ENCODE measurements at regions not wholly inside any gene's neighbourhood (a gene's known extent, or its start where the extent isn't known, plus 50 kb on each side); places are given as distances from the start of the nearest gene placed in this dataset.

DNA sequence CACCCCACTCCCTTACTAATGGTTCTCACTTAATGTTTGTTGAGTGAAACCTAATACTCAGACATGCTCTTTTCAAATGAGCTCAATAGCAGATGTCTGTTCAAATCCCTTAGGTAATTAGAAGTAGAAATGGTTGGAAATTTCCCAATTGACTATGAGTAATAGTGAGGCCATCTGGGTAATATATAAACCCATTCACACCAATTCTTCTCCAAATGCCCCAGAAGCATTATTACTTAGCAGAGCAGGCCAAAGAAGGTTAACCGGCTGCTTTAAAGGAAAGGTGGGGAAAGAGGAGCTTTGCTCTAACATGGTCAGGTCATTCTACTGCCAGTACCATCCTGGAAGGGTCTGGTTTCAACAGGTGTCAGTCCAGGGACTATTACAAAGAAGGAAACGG, 119.5 kb upstream of the MTAP start:
- no peak for DNase-seq (ENCODE audit: low read depth in 6 of 9, low spot score in 9 of 9)
- Histone ChIP-seq H3K36me3 (ENCODE audit: control insufficient read depth in 2 of 2, insufficient read depth in 2 of 2, low read length in 1 of 2) (no peaks in the 10 kb centered on the region), H3K27ac (ENCODE audit: low read depth in 1 of 2, low read length in 1 of 2) (no peak overlapping the region), H3K9me3 (ENCODE audit: control insufficient read depth in 2 of 2, insufficient read depth in 1 of 2, low read length in 1 of 2) (no peaks in the 10 kb centered on the region), H3K27me3 (ENCODE audit: control insufficient read depth in 2 of 2, insufficient read depth in 1 of 2, low read length in 1 of 2) (no peaks in the 10 kb centered on the region), H3K4me3 (ENCODE audit: low read length in 2 of 2) (no peak overlapping the region), H3K4me1 (ENCODE audit: control insufficient read depth in 2 of 2, insufficient read depth in 2 of 2, low read length in 2 of 2) (no peaks in the 10 kb centered on the region)
- 97% methylated on average over 2 of the region's 2 CpGs for WGBS

DNA sequence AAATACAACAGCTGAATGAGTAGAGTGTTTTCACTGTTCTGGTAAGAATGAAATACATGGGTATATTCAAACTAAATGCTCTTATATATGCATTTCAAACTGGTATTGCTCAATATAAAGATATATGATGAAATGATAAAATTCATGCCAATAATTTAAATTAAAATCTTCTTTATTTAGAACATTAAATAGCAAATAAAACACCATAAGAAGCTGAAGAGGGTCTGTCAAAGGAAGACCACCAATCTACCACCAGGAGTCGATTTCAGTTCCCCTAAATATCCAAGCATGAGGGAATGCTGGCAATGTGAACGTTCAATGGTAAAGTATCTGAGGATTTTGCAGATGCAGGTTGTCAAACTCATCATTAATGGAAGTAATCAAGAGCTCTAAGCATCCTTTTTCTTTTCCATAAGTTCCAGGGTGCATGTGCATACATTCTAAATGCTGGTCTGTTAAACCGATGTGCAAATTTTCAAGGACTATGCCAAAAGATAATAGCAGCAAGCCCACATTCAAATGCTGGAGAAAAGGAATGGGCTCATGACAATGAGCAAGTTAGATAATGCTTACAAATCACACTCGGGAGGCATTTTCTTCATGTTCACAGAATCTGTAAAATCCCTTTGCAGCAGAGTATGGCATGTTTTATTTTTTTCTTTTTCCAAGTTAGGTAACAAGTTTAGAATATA, 118.8 kb upstream of the MTAP start:
- Histone ChIP-seq H3K36me3 (ENCODE audit: control insufficient read depth in 2 of 2, insufficient read depth in 2 of 2, low read length in 1 of 2) (no peaks in the 10 kb centered on the region), H3K4me1 (ENCODE audit: control insufficient read depth in 2 of 2, insufficient read depth in 2 of 2, low read length in 2 of 2) (no peaks in the 10 kb centered on the region), H3K27me3 (ENCODE audit: control insufficient read depth in 2 of 2, insufficient read depth in 1 of 2, low read length in 1 of 2) (no peaks in the 10 kb centered on the region), H3K4me3 (ENCODE audit: low read length in 2 of 2) (no peak overlapping the region), H3K9me3 (ENCODE audit: control insufficient read depth in 2 of 2, insufficient read depth in 1 of 2, low read length in 1 of 2) (no peaks in the 10 kb centered on the region), H3K27ac (ENCODE audit: low read depth in 1 of 2, low read length in 1 of 2) (no peak overlapping the region)
- no peak for DNase-seq (ENCODE audit: low read depth in 6 of 9, low spot score in 9 of 9)
- WGBS = 94% methylated on average over 4 of the region's 4 CpGs

DNA sequence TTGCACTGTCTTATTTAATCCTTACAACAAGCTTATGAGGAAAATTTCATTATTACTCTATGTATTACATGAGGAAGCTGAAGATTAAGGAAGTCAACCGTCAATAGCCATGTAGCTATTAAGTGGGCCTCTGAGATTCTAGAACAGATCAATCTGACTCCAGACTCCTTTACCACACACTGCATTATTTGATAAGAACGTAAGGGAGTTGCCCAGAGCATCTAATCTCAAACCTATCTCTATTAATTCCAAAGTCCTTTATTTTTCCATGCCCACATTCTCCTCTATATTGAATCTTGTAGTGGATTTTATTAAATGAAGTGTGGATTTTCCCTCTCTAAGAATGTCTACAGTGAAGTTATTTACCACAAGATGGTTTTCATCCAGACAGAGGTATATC, 118.2 kb upstream of the MTAP start:
- DNase-seq (ENCODE audit: low read depth in 6 of 9, low spot score in 9 of 9) = no peak
- H3K9me3 ChIP-seq (ENCODE audit: control insufficient read depth in 2 of 2, insufficient read depth in 1 of 2, low read length in 1 of 2) = no peaks in the 10 kb centered on the region
- H3K27me3 ChIP-seq (ENCODE audit: control insufficient read depth in 2 of 2, insufficient read depth in 1 of 2, low read length in 1 of 2) = no peaks in the 10 kb centered on the region
- WGBS = 92% methylated on average over 2 of the region's 2 CpGs
- no peaks in the 10 kb centered on the region for H3K36me3 ChIP-seq (ENCODE audit: control insufficient read depth in 2 of 2, insufficient read depth in 2 of 2, low read length in 1 of 2)
- H3K27ac ChIP-seq (ENCODE audit: low read depth in 1 of 2, low read length in 1 of 2) = no peak overlapping the region
- H3K4me3 ChIP-seq (ENCODE audit: low read length in 2 of 2) = no peak overlapping the region
- no peaks in the 10 kb centered on the region for H3K4me1 ChIP-seq (ENCODE audit: control insufficient read depth in 2 of 2, insufficient read depth in 2 of 2, low read length in 2 of 2)

GRCh38 chr9:21684831-21685362, 117.5 kb upstream of the MTAP start:
- no peak for DNase-seq (ENCODE audit: low read depth in 6 of 9, low spot score in 9 of 9)
- Histone ChIP-seq H3K27me3 (ENCODE audit: control insufficient read depth in 2 of 2, insufficient read depth in 1 of 2, low read length in 1 of 2) (no peaks in the 10 kb centered on the region), H3K4me1 (ENCODE audit: control insufficient read depth in 2 of 2, insufficient read depth in 2 of 2, low read length in 2 of 2) (no peaks in the 10 kb centered on the region), H3K27ac (ENCODE audit: low read depth in 1 of 2, low read length in 1 of 2) (no peak overlapping the region), H3K36me3 (ENCODE audit: control insufficient read depth in 2 of 2, insufficient read depth in 2 of 2, low read length in 1 of 2) (no peaks in the 10 kb centered on the region), H3K9me3 (ENCODE audit: control insufficient read depth in 2 of 2, insufficient read depth in 1 of 2, low read length in 1 of 2) (no peaks in the 10 kb centered on the region), H3K4me3 (ENCODE audit: low read length in 2 of 2) (no peak overlapping the region)
- WGBS = 64% methylated on average over 2 of the region's 2 CpGs

- Histone ChIP-seq H3K27ac (ENCODE audit: low read depth in 1 of 2, low read length in 1 of 2) (no peak overlapping the region), H3K4me1 (ENCODE audit: control insufficient read depth in 2 of 2, insufficient read depth in 2 of 2, low read length in 2 of 2) (no peaks in the 10 kb centered on the region), H3K4me3 (ENCODE audit: low read length in 2 of 2) (no peak overlapping the region), H3K27me3 (ENCODE audit: control insufficient read depth in 2 of 2, insufficient read depth in 1 of 2, low read length in 1 of 2) (no peaks in the 10 kb centered on the region), H3K36me3 (ENCODE audit: control insufficient read depth in 2 of 2, insufficient read depth in 2 of 2, low read length in 1 of 2) (no peaks in the 10 kb centered on the region), H3K9me3 (ENCODE audit: control insufficient read depth in 2 of 2, insufficient read depth in 1 of 2, low read length in 1 of 2) (no peaks in the 10 kb centered on the region)
- no peak for DNase-seq (ENCODE audit: low read depth in 6 of 9, low spot score in 9 of 9)
- WGBS = 96% methylated on average over 6 of the region's 6 CpGs
These were observed 116.9 kb upstream of the MTAP start for GRCh38 chr9:21685502-21685901.

- Histone ChIP-seq H3K27me3 (ENCODE audit: control insufficient read depth in 2 of 2, insufficient read depth in 1 of 2, low read length in 1 of 2) (no peaks in the 10 kb centered on the region), H3K4me3 (ENCODE audit: low read length in 2 of 2) (no peak overlapping the region), H3K36me3 (ENCODE audit: control insufficient read depth in 2 of 2, insufficient read depth in 2 of 2, low read length in 1 of 2) (no peaks in the 10 kb centered on the region), H3K4me1 (ENCODE audit: control insufficient read depth in 2 of 2, insufficient read depth in 2 of 2, low read length in 2 of 2) (no peaks in the 10 kb centered on the region), H3K9me3 (ENCODE audit: control insufficient read depth in 2 of 2, insufficient read depth in 1 of 2, low read length in 1 of 2) (no peaks in the 10 kb centered on the region), H3K27ac (ENCODE audit: low read depth in 1 of 2, low read length in 1 of 2) (no peak overlapping the region)
- no peak for DNase-seq (ENCODE audit: low read depth in 6 of 9, low spot score in 9 of 9)
- 96% methylated on average over 2 of the region's 2 CpGs for WGBS
These were observed 115.7 kb upstream of the MTAP start for GRCh38 chr9:21686738-21687137.

- H3K4me3 ChIP-seq (ENCODE audit: low read length in 2 of 2) = no peak overlapping the region
- H3K27me3 ChIP-seq (ENCODE audit: control insufficient read depth in 2 of 2, insufficient read depth in 1 of 2, low read length in 1 of 2) = no peaks in the 10 kb centered on the region
- no peaks in the 10 kb centered on the region for H3K4me1 ChIP-seq (ENCODE audit: control insufficient read depth in 2 of 2, insufficient read depth in 2 of 2, low read length in 2 of 2)
- H3K27ac ChIP-seq (ENCODE audit: low read depth in 1 of 2, low read length in 1 of 2) = no peak overlapping the region
- H3K36me3 ChIP-seq (ENCODE audit: control insufficient read depth in 2 of 2, insufficient read depth in 2 of 2, low read length in 1 of 2) = no peaks in the 10 kb centered on the region
- H3K9me3 ChIP-seq (ENCODE audit: control insufficient read depth in 2 of 2, insufficient read depth in 1 of 2, low read length in 1 of 2) = no peaks in the 10 kb centered on the region
- no peak for DNase-seq (ENCODE audit: low read depth in 6 of 9, low spot score in 9 of 9)
These were observed 115.1 kb upstream of the MTAP start for GRCh38 chr9:21687351-21687750.

DNA sequence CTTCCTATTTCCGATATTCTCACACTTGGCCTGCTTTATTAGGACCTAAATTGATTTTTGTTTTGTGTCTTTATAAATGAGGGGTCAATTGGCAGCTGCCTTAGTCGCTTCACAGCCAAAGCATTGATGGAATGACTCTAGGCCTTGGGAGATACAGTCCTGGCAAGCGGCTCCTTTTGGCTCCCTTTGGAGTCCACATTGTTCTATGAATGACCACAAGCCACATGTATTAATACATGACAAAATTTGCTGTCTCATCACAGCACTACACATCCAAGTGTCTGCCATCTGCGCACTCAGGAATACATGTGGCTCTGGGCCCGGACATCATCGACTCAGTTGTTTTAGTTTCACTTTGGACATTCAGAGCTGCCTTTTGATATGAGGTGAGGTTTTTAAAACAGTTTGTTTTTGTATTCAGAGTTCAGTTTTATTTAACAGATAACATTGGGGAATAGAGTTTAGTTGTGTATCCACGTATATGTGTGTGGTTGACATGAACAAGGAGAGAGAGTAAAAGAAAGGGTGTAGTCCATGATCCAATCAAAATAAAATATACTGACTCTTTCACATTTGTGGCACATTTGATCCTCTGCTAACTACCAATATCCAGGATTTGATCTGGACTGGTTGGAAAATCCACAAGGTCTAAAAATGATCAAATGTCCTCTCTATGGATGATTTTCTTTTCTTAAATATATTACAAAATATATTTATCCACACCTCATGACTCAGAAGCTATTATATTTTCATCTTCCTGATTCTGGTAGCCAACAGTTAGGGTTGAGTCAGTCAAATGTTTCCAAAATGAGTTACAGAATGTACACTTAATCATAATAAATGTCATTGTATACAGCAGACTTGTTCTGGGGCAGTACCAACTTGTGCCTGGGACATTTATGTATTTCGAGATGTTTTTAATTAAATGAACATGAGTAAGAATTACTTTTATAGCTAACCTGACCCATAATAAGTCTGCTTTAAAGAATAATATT, 114.0 kb upstream of the MTAP start:
- WGBS = 96% methylated on average over 8 of the region's 8 CpGs
- Histone ChIP-seq H3K27ac (ENCODE audit: low read depth in 1 of 2, low read length in 1 of 2) (no peak overlapping the region), H3K4me1 (ENCODE audit: control insufficient read depth in 2 of 2, insufficient read depth in 2 of 2, low read length in 2 of 2) (no peaks in the 10 kb centered on the region), H3K4me3 (ENCODE audit: low read length in 2 of 2) (no peak overlapping the region), H3K9me3 (ENCODE audit: control insufficient read depth in 2 of 2, insufficient read depth in 1 of 2, low read length in 1 of 2) (no peaks in the 10 kb centered on the region), H3K36me3 (ENCODE audit: control insufficient read depth in 2 of 2, insufficient read depth in 2 of 2, low read length in 1 of 2) (no peaks in the 10 kb centered on the region), H3K27me3 (ENCODE audit: control insufficient read depth in 2 of 2, insufficient read depth in 1 of 2, low read length in 1 of 2) (no peaks in the 10 kb centered on the region)
- DNase-seq (ENCODE audit: low read depth in 6 of 9, low spot score in 9 of 9) = no peak

GRCh38 chr9:21689854-21690253, 112.6 kb upstream of the MTAP start:
- Histone ChIP-seq H3K4me1 (ENCODE audit: control insufficient read depth in 2 of 2, insufficient read depth in 2 of 2, low read length in 2 of 2) (no peaks in the 10 kb centered on the region), H3K27ac (ENCODE audit: low read depth in 1 of 2, low read length in 1 of 2) (no peak overlapping the region), H3K4me3 (ENCODE audit: low read length in 2 of 2) (no peak overlapping the region), H3K36me3 (ENCODE audit: control insufficient read depth in 2 of 2, insufficient read depth in 2 of 2, low read length in 1 of 2) (no peaks in the 10 kb centered on the region), H3K27me3 (ENCODE audit: control insufficient read depth in 2 of 2, insufficient read depth in 1 of 2, low read length in 1 of 2) (no peaks in the 10 kb centered on the region), H3K9me3 (ENCODE audit: control insufficient read depth in 2 of 2, insufficient read depth in 1 of 2, low read length in 1 of 2) (no peaks in the 10 kb centered on the region)
- WGBS = 96% methylated on average over 1 of the region's 1 CpG
- no peak for DNase-seq (ENCODE audit: low read depth in 6 of 9, low spot score in 9 of 9)

All from thymus (tissue), 11 donors.